NT2/D1 (cell line): ENCODE measurements at regions not wholly inside any gene's neighbourhood (a gene's known extent, or its start where the extent isn't known, plus 50 kb on each side); places are given as distances from the start of the nearest gene placed in this dataset.

ENCODE experiments used
- SUZ12 ChIP-seq: IDR thresholded peaks from 2 replicates; pipeline ENCODE4 v1.6.1; 2011; ENCODE audit not compliant: insufficient read length, insufficient read depth; ENCODE audit errors: extremely low read depth
- YY1 ChIP-seq: IDR thresholded peaks from 2 replicates; pipeline ENCODE4 v1.6.1; 2011; ENCODE audit not compliant: insufficient read length, insufficient read depth

DNA sequence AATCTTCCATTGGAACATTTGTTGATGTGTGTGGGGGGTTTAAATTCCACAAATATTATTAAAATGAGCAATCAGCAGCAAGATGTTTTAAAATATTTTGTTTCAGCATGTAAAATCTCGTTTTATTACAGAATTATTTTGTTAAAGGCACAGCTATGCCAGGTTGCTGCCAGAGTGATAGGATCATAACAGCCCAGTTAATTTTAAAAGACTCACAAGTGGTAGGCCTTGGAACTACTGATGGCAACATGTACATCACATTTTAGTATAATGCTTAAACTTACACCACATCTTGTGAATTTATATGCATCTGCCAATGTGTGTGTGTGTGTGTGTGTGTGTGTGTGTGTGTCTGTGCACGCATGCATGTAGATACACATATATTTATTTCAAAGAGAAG lies 97.8 kb upstream of the SPRY1 start:
- TF ChIP-seq SUZ12: no peak
- TF ChIP-seq YY1: no peak
